ENCODE measurements at regions not wholly inside any gene's neighbourhood (a gene's known extent, or its start where the extent isn't known, plus 50 kb on each side); places are given as distances from the start of the nearest gene placed in this dataset.

GRCh38 chr13:55000043-55000442 is 1971.4 kb downstream of the OLFM4 start:
- TF ChIP-seq TEAD1 (CRISPR knock-in tag; IDR thresholded peaks at IDR 0.05) = peak; percentile 52; the same call in 1 of the 2 replicates
- no peak for TF ChIP-seq SOX15 (CRISPR knock-in tag; IDR thresholded peaks at IDR 0.05)
- DNase-seq (ENCODE audit: low spot score) (no peak), ATAC-seq (peak; percentile 85)
- Mint-ChIP-seq H3K4me1 (peaks cover 62% of the 10 kb centered on the region), H3K27me3 (ENCODE audit: low read depth) (no peaks in the 10 kb centered on the region), H3K36me3 (peaks cover 51% of the 10 kb centered on the region), H3K9me3 (peaks cover 51% of the 10 kb centered on the region), H3K27ac (peak overlapping the region; percentile 94), H3K4me3 (no peak overlapping the region)
- ChIA-PET CTCF (interaction anchor here (1.0 kb wide), 2 partner anchors 11 to 245 kb away, joined by 4 to 5 read pairs; no protein-coding TSS in a partner anchor), POLR2A (no interaction called here)

- Mint-ChIP-seq H3K27me3 (ENCODE audit: low read depth) (no peaks in the 10 kb centered on the region; the same call in 1 of the 2 replicates), H3K36me3 (peaks cover 54% of the 10 kb centered on the region), H3K4me1 (peaks cover 63% of the 10 kb centered on the region), H3K9me3 (peaks cover 53% of the 10 kb centered on the region), H3K27ac (peak overlapping the region; percentile 97), H3K4me3 (no peak overlapping the region)
- ATAC-seq = peak; percentile 91
- CTCF ChIA-PET = interaction anchor here (1.5 kb wide), 1 partner anchor 50 kb away, joined by 6 read pairs; no protein-coding TSS in a partner anchor
- no peak for TF ChIP-seq RORB (CRISPR knock-in tag; IDR thresholded peaks at IDR 0.05)
- 0 out of 2 replicates have a peak, but pooled peaks have one; percentile 47 for TF ChIP-seq CBFB (CRISPR knock-in tag; IDR thresholded peaks at IDR 0.05; ENCODE audit: low read depth)
- TF ChIP-seq ZNF396 (CRISPR knock-in tag; IDR thresholded peaks at IDR 0.05; ENCODE audit: borderline replicate concordance) = peak; percentile 95
- TF ChIP-seq ZSCAN18 (CRISPR knock-in tag; IDR thresholded peaks at IDR 0.05) = peak; percentile 96
- peak; percentile 26; the same call in 1 of the 2 replicates for TF ChIP-seq USF2 (CRISPR knock-in tag; IDR thresholded peaks at IDR 0.05)
- TF ChIP-seq SP1 (CRISPR knock-in tag; conservative IDR thresholded peaks at IDR 0.05) = peak; percentile 39; the same call in 1 of the 2 replicates
- peak; percentile 84; the same call in 1 of the 2 replicates for TF ChIP-seq TEAD1 (CRISPR knock-in tag; IDR thresholded peaks at IDR 0.05)
- TF ChIP-seq ZNF423 (CRISPR knock-in tag; IDR thresholded peaks at IDR 0.05) = peak; percentile 83
- TF ChIP-seq ZNF425 (CRISPR knock-in tag; conservative IDR thresholded peaks at IDR 0.05) = 0 out of 2 replicates have a peak, but pooled peaks have one; percentile 32
- no peak for TF ChIP-seq E2F5 (CRISPR knock-in tag; IDR thresholded peaks at IDR 0.05)
- peak; percentile 66; the same call in 1 of the 2 replicates for TF ChIP-seq AR (CRISPR knock-in tag; IDR thresholded peaks at IDR 0.05)
- TF ChIP-seq CREB1 (CRISPR knock-in tag; IDR thresholded peaks at IDR 0.05) = no peak
- peak; percentile 90; the same call in 1 of the 2 replicates for TF ChIP-seq MXD4 (CRISPR knock-in tag; IDR thresholded peaks at IDR 0.05; ENCODE audit: borderline replicate concordance)
- peak; percentile 41; the same call in 1 of the 2 replicates for TF ChIP-seq MAX (CRISPR knock-in tag; IDR thresholded peaks at IDR 0.05)
- TF ChIP-seq ZBTB21 (CRISPR knock-in tag; IDR thresholded peaks at IDR 0.05; ENCODE audit: borderline replicate concordance) = peak; percentile 67; the same call in 1 of the 2 replicates
- TF ChIP-seq HMGXB4 (CRISPR knock-in tag; IDR thresholded peaks at IDR 0.05) = no peak
- TF ChIP-seq FOXP4 (CRISPR knock-in tag; IDR thresholded peaks at IDR 0.05) = peak; percentile 31; the same call in 1 of the 2 replicates
- TF ChIP-seq ZNF416 (CRISPR knock-in tag; IDR thresholded peaks at IDR 0.05) = peak; percentile 90; the same call in 1 of the 2 replicates
- TF ChIP-seq ZNF671 (CRISPR knock-in tag; IDR thresholded peaks at IDR 0.05) = 0 out of 2 replicates have a peak, but pooled peaks have one; percentile 46
- TF ChIP-seq PRRX2 (CRISPR knock-in tag; IDR thresholded peaks at IDR 0.05) = no peak
- POLR2A ChIA-PET = no interaction called here
- DNase-seq (ENCODE audit: low spot score) = peak; percentile 70
Observed at GRCh38 chr13:55000844-55001243, 1972.2 kb downstream of the OLFM4 start.
